NCI-H1105 treated with DMSO at 0.1 percent for 48 hours (cell line): ENCODE measurements at regions not wholly inside any gene's neighbourhood (a gene's known extent, or its start where the extent isn't known, plus 50 kb on each side); places are given as distances from the start of the nearest gene placed in this dataset.

Experiments
- DNase-seq: peaks from one replicate; lab custom pipeline; 2025; lab: John Stamatoyannopoulos, UW

DNA sequence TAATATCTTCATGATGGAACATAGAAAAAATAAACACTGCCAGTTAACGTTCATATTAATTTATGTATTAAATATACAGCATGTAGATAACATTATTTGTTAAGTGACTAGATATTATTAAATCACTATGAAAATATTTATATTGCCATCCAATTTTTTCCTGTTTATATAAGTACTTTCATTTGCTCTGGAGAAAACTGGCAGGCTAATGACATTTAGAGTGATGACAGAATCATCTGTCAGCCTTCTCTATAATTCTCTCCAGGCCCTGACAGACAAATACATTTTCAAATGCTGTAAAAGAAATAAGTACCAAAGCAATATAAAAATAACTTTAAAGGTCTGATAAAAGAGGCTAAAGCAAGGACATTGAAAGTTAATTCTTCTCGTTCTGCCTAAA, 2556.7 kb upstream of the PCDH20 start:
- no peak for DNase-seq

- DNase-seq = no peak
Observed at GRCh38 chr13:63954683-63955082, 2539.0 kb upstream of the PCDH20 start.

DNA sequence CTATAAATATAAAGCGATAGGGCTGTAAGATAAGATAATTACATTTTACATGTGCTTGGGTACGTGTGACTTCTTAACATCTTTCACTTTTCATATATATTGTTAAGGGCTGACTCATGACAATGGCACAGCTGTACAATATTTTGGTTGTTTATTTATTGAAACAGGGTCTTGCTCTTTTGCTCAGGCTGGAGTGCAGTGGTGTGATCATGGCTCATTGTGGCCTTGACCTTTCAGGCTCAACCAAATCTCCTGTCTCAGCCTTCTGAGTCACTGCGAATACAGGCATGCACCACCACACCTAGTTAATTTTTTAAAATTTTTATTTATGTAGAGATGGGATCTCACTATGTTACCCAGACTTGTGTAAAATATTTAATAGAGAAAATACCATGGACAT, 2532.4 kb upstream of the PCDH20 start:
- DNase-seq = no peak

DNA sequence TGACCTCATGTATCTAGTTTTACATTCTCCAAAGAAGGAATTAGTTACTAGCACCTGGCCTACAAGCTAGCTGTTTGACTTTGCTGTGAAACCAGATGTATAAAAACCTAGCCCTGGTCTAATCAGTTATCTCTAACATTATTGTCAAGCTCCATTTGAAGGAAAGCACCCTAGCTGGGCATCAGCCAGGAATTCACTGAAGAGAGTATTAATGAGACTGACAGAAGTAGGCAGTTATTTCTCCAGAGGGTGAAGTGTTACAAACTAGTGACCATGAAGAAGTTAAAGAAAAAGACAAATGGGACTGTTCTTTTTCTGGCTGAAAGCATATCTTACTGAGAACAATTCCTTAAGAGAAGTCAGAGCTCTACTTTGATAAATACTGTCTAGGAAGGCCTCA, 2529.3 kb upstream of the PCDH20 start:
- DNase-seq = peak; percentile 45

- no peak for DNase-seq
Observed at GRCh38 chr13:63942372-63942771, 2526.7 kb upstream of the PCDH20 start.

GRCh38 chr13:63938851-63939250, 2523.2 kb upstream of the PCDH20 start:
- no peak for DNase-seq

DNA sequence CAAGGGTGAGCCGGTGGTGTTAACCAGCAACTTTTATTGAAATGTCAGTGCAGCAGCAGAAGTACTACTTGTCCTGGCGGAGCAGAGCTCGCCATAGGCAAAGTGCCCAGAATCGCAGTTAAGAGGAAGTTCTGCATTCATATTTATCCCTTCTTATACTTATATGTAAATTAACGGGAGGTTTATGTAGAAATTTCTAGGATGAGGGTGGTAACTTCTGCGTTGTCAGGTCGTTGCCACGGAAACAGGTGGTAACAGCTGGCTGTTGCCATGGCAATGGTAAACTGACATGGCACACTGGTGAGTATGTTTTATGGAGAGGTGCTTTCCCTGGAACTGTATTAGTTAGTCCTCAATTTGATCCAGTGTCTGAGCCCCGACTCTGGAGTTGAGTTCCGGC, 2494.9 kb upstream of the PCDH20 start:
- DNase-seq = no peak

GRCh38 chr13:63909726-63910375, 2494.2 kb upstream of the PCDH20 start:
- DNase-seq = no peak

GRCh38 chr13:63902141-63902540, 2486.5 kb upstream of the PCDH20 start:
- DNase-seq = no peak

DNA sequence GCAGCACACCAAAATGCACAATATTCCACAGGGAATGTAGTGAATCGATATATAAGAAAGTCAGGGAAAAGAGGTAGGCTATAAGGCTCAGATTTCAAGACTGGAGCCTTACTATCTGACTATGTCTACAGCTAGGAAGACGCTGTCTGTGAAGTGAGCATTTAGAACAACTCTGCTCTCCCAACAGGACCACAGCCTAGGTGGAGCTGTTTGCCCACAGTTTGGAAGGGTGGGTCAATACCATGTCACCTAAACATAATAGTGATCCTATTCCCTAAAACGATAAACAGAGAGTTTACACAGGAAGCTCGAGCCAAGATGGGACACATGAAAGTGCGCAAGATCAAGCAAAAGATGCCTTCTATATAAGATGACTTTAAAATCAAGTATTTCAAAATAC, 2486.0 kb upstream of the PCDH20 start:
- no peak for DNase-seq

DNA sequence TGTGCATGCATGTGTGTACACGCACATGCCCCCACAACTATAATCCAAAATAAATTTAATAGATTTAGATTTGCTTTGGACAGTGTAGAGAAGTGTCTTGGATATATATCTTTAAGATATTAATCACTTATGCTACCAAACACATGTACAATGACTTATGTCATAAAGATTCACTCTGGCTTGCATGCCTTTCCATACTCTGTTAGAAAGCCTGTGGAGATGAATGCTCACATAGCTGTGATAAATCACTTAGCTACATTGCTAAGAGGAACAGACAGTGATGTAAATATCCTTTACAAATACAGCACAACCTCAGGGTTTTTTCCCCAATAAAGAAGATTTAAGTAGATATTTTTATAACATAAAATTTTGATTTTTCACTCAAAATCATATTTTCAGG, 2484.8 kb upstream of the PCDH20 start:
- DNase-seq = no peak

- no peak for DNase-seq
Observed at GRCh38 chr13:63896321-63896720, 2480.7 kb upstream of the PCDH20 start.

- no peak for DNase-seq
Observed at GRCh38 chr13:63882052-63882451, 2466.4 kb upstream of the PCDH20 start.

- DNase-seq = no peak
Observed at GRCh38 chr13:63880705-63881104, 2465.1 kb upstream of the PCDH20 start.

GRCh38 chr13:63873936-63874335, 2458.3 kb upstream of the PCDH20 start:
- no peak for DNase-seq

- DNase-seq = no peak
Observed at GRCh38 chr13:63864171-63864902, 2448.7 kb upstream of the PCDH20 start.

- DNase-seq = no peak
Observed at GRCh38 chr13:63855457-63856118, 2439.9 kb upstream of the PCDH20 start.

- DNase-seq = no peak
Observed at GRCh38 chr13:63853816-63854215, 2438.2 kb upstream of the PCDH20 start.

- no peak for DNase-seq
Observed at GRCh38 chr13:63851526-63851925, 2435.9 kb upstream of the PCDH20 start.

DNA sequence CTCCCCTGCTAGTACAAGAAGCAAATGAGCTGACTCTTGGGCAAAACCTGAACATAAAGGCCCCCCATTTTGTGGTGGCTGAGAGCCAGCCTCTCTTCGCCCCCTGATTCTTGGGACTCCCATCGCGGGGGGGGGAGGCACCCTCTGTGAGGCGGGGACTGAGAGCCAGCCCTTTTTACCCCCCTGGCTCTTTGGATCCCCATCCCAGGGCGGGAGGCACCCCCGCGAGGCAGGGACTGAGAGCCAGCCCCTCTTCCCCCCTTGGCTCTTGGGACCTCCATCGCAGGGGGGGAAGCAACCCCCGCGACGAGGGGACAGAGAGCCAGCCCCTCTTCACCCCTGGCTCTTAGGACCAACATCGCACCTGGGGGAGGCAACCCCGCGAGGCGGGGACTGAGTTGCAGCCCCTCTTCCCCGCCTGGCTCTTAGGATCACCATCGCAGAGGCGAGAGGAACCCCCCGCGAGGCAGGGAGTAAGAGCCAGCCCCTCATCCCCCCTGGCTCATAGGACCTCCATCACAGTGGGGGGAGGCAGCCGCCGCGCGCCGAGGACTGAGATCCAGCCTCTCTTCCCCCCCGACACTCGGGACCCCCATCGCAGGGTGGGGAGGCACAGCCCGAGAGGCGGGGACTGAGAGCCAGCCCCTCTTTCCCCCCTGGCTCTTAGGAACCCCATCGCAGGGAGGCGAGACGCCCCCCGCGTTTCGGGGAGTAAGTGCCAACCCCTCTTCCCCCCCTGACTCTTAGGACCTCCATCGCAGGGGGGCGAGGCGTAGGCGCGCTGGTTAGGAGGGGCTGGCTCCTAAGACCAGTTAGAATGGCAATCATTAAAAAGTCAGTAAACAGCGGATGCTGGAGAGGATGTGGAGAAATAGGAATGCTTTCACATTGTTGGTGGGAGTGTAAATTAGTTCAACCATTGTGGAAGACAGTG, 2428.4 kb upstream of the PCDH20 start:
- DNase-seq = no peak

GRCh38 chr13:63842102-63842501, 2426.5 kb upstream of the PCDH20 start:
- no peak for DNase-seq
